MM.1S (cell line): ENCODE measurements at regions not wholly inside any gene's neighbourhood (a gene's known extent, or its start where the extent isn't known, plus 50 kb on each side); places are given as distances from the start of the nearest gene placed in this dataset.

ENCODE experiments used
- EZH2 ChIP-seq: fragments of 300-600 bp; sonication (generic); optimal IDR thresholded peaks from 2 replicates; pipeline ENCODE3; 2017; ENCODE audit warnings: low read depth, mild to moderate bottlenecking, antibody characterized with exemption, low read length, mixed read lengths
- TF ChIP-seq, protein P1 (sequence below): fragments of 300-600 bp; sonication (generic); IDR thresholded peaks from 2 replicates; pipeline ENCODE4 v1.5.1; 2016; ENCODE audit warnings: antibody characterized with exemption, low read length, mixed read lengths

DNA sequence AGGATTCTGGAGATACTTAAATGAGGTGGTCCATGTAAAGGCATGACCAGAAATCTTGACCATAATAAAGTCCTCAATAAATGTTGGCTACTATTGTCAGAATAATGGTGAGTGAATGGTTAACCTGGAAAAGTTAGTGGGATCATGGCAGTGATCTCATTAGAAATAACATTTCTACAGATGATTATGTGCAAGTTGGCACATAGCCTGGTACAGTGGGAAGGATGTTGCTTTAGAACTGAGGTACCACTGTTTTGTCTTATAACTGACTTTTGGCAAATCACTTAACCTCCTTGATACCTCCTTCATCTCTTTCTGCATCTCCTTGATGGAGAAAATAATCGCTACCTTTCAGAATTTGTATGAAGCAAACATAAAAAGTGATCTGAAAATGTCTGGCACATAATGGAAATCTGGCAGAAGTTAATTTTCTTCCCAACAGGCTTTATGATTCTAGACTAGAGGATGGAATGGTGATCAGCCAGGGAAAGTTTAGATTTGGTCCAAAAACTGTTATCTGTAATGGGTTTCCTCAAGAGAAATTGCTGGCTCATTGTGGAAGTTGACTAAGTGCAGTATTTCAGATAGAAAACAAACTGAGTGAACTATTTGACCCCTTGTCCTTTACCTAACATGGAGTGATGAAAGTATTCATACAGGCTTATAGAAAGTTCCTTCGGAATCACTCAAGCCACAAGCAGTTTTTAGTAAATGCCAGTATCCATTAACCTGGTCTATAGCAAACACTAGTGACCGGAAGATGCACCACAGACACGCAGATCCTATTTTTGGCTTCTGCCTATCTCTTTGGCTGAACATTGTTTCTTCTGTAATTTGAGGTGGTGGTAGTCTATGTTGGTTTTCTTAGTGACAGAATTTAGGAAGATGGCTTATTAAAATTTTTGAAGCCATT is 449.6 kb upstream of the TGFBR2 start:
- TF ChIP-seq, protein P1, sequence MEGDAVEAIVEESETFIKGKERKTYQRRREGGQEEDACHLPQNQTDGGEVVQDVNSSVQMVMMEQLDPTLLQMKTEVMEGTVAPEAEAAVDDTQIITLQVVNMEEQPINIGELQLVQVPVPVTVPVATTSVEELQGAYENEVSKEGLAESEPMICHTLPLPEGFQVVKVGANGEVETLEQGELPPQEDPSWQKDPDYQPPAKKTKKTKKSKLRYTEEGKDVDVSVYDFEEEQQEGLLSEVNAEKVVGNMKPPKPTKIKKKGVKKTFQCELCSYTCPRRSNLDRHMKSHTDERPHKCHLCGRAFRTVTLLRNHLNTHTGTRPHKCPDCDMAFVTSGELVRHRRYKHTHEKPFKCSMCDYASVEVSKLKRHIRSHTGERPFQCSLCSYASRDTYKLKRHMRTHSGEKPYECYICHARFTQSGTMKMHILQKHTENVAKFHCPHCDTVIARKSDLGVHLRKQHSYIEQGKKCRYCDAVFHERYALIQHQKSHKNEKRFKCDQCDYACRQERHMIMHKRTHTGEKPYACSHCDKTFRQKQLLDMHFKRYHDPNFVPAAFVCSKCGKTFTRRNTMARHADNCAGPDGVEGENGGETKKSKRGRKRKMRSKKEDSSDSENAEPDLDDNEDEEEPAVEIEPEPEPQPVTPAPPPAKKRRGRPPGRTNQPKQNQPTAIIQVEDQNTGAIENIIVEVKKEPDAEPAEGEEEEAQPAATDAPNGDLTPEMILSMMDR = no peak
- no peak for TF ChIP-seq EZH2
